Prostate gland (tissue), 2 donors: ENCODE measurements at regions not wholly inside any gene's neighbourhood (a gene's known extent, or its start where the extent isn't known, plus 50 kb on each side); places are given as distances from the start of the nearest gene placed in this dataset.

Source experiments
- DNase-seq: peaks from one replicate; pipeline ENCODE4 v3.0.0-alpha.2; 2019; ENCODE audit warnings: low spot score
- H3K27ac ChIP-seq, 2 donors: fragments of 200-600 bp; sonication (generic); 2 replicates each; pipeline ENCODE4 v1.5.1; 2017 to 2019
- H3K27me3 ChIP-seq: fragments of 200-600 bp; sonication (generic); replicated peaks from 2 replicates; pipeline ENCODE4 v1.5.1; 2019; ENCODE audit not compliant: insufficient read depth
- H3K36me3 ChIP-seq, 2 donors: fragments of 200-600 bp; sonication (generic); 1 replicate in 1 of 2; 2 replicates in 1 of 2; pipeline versions ENCODE4 v1.5.1 to v1.8.1; 2017 to 2019
- H3K4me1 ChIP-seq: fragments of 200-600 bp; sonication (generic); replicated peaks from 2 replicates; pipeline ENCODE4 v1.5.1; 2019
- H3K4me3 ChIP-seq, 2 donors: fragments of 200-600 bp; sonication (generic); 2 replicates each; pipeline ENCODE4 v1.5.1; 2017 to 2019
- H3K9me3 ChIP-seq: fragments of 200-600 bp; sonication (generic); 2 replicates; pipeline ENCODE4 v1.5.1; 2017
- CTCF ChIP-seq, 4 experiments: fragments of 200-600 bp in 2 of 4; fragments of 450-650 bp in 2 of 4; sonication (generic) in 2 of 4; IDR thresholded peaks; 1 replicate in 3 of 4; 2 replicates in 1 of 4; pipeline ENCODE4 v1.5.1; 2016 to 2019; ENCODE audit warnings: antibody characterized with exemption in 4 of 4, mild to moderate bottlenecking in 2 of 4, moderate library complexity in 2 of 4
- POLR2A ChIP-seq: fragments of 450-650 bp; IDR thresholded peaks from one replicate; pipeline ENCODE4 v1.6.1; 2016; ENCODE audit warnings: antibody characterized with exemption, mild to moderate bottlenecking
- POLR2AphosphoS5 ChIP-seq: sonication (generic); formaldehyde crosslinking; IDR thresholded peaks from one replicate; pipeline ENCODE4 v1.6.1; 2017; ENCODE audit warnings: antibody characterized with exemption
- WGBS: methylation state at CpG from one replicate; pipeline ENCODE4 v1.1.5; 2018; 5-methylcytosine and 5-hydroxymethylcytosine counted together
- intact Hi-C: fragments of 100-400 bp; cut with DNase I; formaldehyde crosslinking; loops from one replicate; pipeline ENCODE4 v1.14.2; 2022

GRCh38 chr1:58391056-58391455 lies 155.5 kb downstream of the OMA1 start:
- Histone ChIP-seq H3K36me3 (no peaks in the 10 kb centered on the region), H3K9me3 (no peaks in the 10 kb centered on the region), H3K27me3 (no peaks in the 10 kb centered on the region), H3K27ac (no peak overlapping the region), H3K4me1 (no peaks in the 10 kb centered on the region), H3K4me3 (no peak overlapping the region)
- no peak for DNase-seq
- TF ChIP-seq POLR2A (no peak), POLR2AphosphoS5 (no peak), CTCF (IDR thresholded peaks at IDR 0.05) (no peak)
- intact Hi-C loops: no loop called here
- 67% methylated on average over 5 of the region's 5 CpGs for WGBS

DNA sequence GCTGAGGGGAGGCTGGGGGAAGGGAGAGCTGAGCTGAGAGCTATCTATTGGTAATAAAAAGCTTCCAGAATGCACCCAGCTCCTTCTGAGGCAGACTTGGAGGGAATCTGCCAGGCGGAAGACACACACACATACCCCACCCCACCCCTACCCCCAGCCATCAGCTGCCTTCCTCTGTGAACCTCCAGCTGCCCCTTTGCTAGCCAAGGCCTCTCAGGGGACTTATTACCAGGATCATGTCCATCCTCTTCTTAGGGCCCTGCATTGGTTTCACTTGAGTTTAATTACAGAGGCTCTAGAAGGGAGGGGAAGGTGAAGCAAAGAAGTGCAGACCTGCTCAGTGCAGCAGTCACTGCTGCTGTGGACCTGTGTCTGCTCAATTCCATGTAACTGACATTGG lies 156.4 kb downstream of the OMA1 start:
- H3K4me3 ChIP-seq: no peak overlapping the region
- H3K9me3 ChIP-seq: no peaks in the 10 kb centered on the region
- H3K27ac ChIP-seq: no peak overlapping the region
- no peaks in the 10 kb centered on the region for H3K27me3 ChIP-seq
- H3K4me1 ChIP-seq: no peaks in the 10 kb centered on the region
- H3K36me3 ChIP-seq: no peaks in the 10 kb centered on the region
- no peak for TF ChIP-seq POLR2A
- no peak for TF ChIP-seq CTCF (IDR thresholded peaks at IDR 0.05)
- TF ChIP-seq POLR2AphosphoS5: no peak
- 79% methylated on average over 1 of the region's 1 CpG for WGBS
- intact Hi-C loops: no loop called here
- DNase-seq: no peak

GRCh38 chr1:58380345-58380744 lies 166.2 kb downstream of the OMA1 start:
- 86% methylated on average over 2 of the region's 2 CpGs for WGBS
- no peaks in the 10 kb centered on the region for H3K27me3 ChIP-seq
- no peaks in the 10 kb centered on the region for H3K36me3 ChIP-seq
- intact Hi-C loops: no loop called here
- no peak for DNase-seq
- H3K4me1 ChIP-seq: no peaks in the 10 kb centered on the region
- H3K27ac ChIP-seq: no peak overlapping the region
- H3K4me3 ChIP-seq: no peak overlapping the region
- TF ChIP-seq CTCF (IDR thresholded peaks at IDR 0.05): no peak
- no peak for TF ChIP-seq POLR2A
- TF ChIP-seq POLR2AphosphoS5: no peak
- H3K9me3 ChIP-seq: no peaks in the 10 kb centered on the region

- intact Hi-C loops: no loop called here
- no peak for TF ChIP-seq CTCF (IDR thresholded peaks at IDR 0.05)
- no peak for TF ChIP-seq POLR2A
- no peak for TF ChIP-seq POLR2AphosphoS5
- H3K27ac ChIP-seq: no peak overlapping the region
- H3K4me1 ChIP-seq: no peaks in the 10 kb centered on the region
- no peak overlapping the region for H3K4me3 ChIP-seq
- no peak for DNase-seq
- H3K9me3 ChIP-seq: no peaks in the 10 kb centered on the region
- no peaks in the 10 kb centered on the region for H3K36me3 ChIP-seq
- no peaks in the 10 kb centered on the region for H3K27me3 ChIP-seq
Measured at GRCh38 chr1:58367217-58367616, 179.3 kb downstream of the OMA1 start.

GRCh38 chr1:58365328-58365727 lies 181.2 kb downstream of the OMA1 start:
- no peaks in the 10 kb centered on the region for H3K4me1 ChIP-seq
- no peak for DNase-seq
- H3K9me3 ChIP-seq: no peaks in the 10 kb centered on the region
- H3K4me3 ChIP-seq: no peak overlapping the region
- no peak overlapping the region for H3K27ac ChIP-seq
- no peaks in the 10 kb centered on the region for H3K27me3 ChIP-seq
- WGBS: 95% methylated on average over 2 of the region's 2 CpGs
- TF ChIP-seq POLR2AphosphoS5: no peak
- TF ChIP-seq POLR2A: no peak
- TF ChIP-seq CTCF (IDR thresholded peaks at IDR 0.05): no peak
- no peaks in the 10 kb centered on the region for H3K36me3 ChIP-seq
- intact Hi-C loops: no loop called here
